CD4-positive, alpha-beta T cell treated with Interleukin-6 for 4 hours (primary cell): ENCODE measurements at regions not wholly inside any gene's neighbourhood (a gene's known extent, or its start where the extent isn't known, plus 50 kb on each side); places are given as distances from the start of the nearest gene placed in this dataset.

ENCODE experiments used
- DNase-seq: peaks from one replicate; pipeline ENCODE4 v3.0.0-alpha.2; 2020; ENCODE audit warnings: mixed read lengths

DNA sequence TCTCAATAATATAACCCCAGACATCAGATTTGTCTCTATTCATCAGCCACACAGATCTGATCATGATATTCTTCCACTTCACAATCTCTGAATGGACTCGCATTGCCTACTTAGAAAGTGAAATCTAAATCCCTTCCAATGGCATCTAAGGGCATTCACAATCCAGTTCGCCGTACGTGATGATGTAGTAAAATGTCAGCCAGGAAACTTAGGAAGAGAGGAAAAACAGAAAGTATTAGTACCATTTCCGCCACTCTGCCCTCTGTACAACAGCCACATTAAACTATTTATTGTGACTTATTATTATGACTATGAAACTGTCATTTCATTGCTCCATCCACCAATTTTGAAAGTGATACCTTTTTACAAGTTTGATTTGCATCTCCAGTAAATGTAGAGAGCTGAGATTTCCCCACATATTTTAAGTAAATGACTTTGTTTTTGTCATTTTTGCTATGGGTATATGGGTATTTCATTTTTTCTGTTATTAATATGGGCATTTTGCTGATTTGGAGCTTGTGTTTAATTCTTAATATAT lies 69.4 kb upstream of the SMIM36 start:
- DNase-seq, result no peak

DNA sequence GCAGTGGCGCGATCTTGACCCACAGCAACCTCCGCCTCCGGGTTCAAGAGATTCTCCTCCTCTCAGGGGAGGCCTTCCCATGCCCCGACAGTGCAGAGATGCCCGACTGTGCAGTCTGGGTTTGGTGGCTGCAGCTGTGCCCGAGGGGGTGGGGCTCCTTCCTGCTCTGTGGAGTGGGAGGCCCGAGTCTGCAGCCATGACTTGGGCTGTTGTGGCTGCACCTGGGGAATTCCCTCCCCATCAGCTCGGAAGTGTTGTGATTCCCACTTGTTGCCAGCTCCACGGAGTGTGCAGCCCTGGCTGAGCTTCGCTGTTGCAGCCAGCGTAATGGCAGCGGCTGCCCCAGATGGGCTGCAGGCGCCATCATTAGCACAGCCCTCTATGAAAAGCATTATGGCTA lies 66.4 kb upstream of the SMIM36 start:
- DNase-seq, result peak; percentile 53

DNA sequence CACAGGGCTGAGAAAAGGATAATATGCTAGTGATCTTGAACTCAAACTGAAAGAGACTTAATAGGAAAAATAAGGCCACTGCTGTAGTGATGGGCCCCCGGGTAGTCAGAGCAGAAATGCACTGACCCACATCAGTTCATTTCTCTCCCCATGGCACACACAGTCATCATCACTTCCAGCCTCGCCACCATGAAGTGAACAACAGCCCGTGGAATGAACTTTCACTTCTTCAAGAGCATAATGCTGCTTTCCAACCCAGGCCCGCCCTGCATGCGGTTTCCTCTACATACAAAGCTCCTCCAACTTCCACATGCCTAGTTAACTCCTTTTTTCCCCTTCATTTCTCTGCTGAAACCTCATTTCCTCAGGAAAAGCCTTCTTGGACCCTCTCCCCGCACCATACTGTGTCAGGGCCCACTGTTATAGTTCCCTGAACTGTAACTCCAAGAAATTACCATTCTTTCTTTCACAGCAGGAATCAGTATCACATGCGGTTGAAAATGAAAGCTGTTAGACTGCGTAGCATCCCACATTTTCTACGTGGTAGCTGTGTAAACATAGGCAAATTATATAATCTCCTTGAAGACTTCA lies 65.8 kb upstream of the SMIM36 start:
- peak; percentile 60 for DNase-seq

DNA sequence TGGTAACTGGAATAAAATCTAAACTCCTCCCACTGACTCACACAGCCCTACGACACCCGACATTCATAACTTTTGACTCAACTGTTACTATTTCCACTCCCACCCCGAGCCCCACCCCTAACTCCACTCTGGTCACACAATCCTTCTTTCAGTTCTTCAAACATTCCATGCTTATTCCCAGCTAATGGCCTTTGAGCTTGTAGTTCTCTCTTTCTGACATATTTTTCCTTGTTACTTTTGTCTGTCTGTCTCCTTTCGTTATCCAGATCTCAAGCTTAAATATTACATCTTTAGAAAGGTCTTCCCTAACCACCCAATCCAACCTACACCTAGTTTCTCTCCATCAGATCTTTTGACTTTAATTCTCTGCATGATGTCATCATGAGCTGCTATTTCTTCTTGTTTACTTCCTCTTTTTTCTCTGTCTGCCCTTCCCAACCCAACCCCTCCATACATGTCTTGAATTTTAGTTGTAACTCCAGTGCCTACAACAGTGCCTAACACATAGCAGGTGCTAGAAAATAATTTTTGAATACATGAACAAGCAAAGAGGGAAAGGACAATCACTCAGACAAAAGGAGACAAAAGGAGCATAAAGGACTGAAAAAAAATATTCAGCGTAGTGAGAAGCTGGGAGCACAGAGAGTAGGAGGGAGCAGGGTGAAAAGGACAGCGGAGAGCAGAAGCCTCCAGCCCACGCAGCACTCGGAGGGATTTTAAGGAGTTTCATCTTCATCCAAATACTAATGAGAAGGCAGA lies 65.2 kb upstream of the SMIM36 start:
- DNase-seq, result no peak

DNA sequence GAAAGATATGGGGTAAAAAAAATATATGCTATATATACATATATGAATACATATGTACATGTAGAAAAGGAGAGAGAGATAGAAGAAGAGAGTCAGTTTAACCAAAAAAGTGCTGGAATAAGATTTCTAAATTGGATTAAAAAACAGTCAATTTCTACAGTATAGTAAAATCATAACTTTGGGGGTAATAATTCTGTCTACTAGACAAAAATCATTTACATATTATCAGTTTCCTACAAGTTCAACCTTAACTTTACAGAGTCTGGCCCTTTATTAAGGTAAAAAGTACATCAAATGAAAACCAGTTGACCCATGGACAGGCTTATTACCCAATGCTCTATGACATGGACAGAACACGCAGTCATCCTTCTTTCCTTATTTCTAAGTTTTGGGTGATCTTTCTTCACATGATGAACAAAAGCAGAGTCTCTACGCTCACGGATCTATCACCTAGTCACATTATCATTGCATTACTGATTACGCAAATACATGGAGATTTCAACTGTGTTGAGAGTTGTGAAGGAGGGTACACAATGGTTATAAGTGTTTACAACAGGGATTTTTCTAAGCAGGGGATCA lies 63.9 kb upstream of the SMIM36 start:
- DNase-seq, result no peak

DNA sequence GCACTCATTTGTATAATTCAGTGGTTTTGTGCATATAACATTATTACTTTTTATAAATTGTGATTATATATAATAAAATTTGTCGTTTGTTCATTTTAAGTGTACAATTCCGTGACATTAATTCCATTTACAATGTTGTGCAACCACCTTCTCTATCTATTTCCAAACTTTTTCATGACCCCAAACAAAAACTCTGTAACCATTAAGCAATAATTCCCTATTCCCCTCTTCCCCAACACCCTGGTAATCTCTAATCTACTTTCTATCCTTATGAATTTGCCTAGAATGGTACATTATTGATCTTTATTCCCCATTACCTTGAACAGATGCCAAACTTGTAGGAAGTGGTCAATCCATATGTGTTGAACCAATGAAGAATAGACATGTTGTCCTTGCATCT lies 61.3 kb upstream of the SMIM36 start:
- DNase-seq, result no peak

DNA sequence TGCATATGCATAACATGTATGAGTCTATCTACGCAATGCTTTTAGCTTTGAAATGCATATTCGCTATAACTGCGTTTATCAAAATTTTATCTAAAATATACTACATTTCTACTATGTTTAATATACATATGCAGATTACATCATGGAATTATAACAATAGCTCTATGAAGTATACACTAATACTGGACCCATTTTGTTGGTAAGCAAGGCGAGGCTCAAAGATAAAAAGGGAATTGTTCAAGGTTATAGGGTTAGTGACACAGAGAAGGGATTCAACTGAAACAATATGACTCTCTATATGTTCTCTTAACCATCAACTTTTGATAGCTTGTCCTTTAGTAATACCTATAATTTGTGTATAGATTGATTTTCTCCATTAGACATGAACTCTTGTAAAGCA lies 60.9 kb upstream of the SMIM36 start:
- no peak for DNase-seq

DNA sequence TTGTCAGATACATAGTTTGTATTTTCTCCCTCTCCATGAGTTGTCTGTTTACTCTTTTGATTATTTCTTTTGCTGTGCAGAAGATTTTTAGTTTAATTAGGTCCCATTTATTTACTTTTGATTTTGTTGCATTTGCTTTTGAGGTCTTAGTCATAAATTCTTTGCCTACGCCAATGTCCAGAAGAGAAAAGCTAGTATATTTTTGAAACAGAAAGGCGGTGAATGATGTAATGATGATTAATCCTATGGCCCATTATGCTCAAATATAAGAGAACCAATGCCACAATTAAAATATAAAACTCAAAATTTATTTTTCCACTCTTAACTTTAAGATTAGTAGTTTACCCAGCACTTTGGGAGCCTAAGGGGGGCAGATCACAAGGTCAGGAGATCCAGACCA lies 59.8 kb upstream of the SMIM36 start:
- DNase-seq, result no peak

DNA sequence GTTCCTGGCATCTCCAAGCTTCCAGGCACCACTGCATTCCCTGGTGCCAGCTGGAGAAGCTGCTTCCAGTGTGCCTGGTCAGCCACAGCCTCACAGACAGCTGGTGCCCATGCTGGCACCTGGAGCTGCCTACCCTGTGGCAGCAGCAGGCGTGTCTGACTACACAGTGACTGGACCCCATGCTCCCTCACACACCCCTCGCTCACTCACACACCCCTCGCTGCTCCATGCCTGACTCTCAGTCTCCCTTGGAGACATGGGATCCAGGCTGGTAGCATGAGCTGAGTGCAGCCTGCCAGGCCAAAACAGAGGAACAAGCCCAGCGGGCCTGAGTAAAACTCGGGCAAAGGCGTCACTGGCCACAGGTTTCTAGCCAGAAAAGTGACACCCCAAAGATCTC lies 59.1 kb upstream of the SMIM36 start:
- no peak for DNase-seq

DNA sequence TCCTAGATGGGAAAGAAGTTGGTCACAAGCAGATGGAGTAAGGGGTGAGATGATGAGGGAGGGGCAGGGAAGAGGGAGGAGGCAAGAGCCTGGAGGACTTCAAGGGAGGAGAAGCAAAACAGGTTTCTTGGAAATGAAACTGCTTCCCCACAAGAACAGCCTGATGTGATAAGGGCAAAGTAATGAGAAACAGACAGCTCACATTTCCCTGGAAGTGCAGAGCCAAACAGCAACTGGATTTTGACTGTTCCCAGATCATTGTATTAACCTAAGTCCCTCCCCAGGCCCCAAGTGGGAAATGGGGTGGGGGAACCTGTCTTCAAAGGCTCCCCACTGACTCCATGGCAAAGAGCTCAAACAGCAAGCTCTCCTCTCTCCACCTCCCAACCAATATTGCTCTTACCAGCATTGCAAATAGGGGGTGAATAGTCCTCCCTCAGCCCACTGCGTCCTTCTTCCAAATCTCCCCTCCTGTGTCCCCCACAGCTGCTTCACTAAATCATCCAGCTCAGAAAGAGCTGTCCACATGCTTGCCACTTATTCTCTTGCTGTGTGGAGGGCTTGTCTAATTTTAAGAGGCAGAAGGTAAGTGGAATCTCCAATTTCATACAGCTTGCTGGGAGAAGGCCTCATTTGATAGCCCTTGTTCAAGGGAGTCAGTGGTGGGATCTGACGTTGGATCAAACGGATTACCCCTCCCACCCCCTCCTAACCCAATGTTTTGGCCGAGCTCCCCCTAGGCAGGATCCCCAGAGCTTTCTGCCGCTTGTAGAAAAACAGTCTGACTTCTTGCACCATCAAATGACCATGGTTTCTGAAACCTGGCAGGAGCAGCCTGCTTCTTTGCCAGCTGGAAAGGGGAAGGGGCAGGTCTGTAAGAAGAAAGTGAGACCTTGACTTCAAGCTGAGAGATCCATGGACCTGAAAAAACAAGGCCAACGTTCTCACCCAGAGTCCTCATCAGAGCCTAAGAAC lies 56.3 kb upstream of the SMIM36 start:
- no peak for DNase-seq

DNA sequence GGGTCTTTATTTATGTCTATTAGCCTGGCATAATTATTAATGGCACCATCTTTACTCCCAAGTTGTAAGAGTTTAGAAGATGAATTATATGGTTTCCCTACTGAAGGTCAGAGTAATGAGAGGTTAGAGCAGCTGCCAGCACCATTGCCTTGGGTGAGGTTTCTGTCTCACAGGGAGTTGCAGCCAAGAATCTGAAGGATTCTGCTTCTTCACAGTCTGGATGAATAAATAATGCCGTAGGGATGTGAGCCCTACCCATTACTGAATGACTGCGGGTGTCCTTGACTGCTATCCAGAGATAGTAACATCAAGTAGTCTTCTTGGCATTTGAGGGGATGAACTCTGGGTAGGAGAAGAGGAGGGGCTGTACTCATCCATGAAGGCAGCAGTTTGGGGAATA lies 52.8 kb upstream of the SMIM36 start:
- DNase-seq, result no peak

DNA sequence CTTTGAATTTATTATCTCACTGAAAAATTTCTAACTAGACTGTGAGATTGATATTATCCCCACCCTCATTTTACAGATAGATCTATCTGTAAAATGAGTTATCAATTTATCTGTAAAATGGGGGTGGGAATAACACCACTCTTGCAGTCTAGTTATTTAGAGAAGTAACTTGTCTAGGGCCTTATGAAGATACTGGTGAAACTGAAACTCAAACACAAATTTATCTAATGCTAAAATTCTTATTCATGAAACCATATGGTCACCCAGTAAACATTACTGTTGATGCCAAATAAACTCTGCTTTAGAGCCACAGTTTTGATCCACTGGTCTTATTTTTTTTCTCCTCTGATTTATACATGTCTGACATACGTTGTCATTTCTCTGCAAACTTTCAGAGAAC lies 52.1 kb upstream of the SMIM36 start:
- no peak for DNase-seq

DNA sequence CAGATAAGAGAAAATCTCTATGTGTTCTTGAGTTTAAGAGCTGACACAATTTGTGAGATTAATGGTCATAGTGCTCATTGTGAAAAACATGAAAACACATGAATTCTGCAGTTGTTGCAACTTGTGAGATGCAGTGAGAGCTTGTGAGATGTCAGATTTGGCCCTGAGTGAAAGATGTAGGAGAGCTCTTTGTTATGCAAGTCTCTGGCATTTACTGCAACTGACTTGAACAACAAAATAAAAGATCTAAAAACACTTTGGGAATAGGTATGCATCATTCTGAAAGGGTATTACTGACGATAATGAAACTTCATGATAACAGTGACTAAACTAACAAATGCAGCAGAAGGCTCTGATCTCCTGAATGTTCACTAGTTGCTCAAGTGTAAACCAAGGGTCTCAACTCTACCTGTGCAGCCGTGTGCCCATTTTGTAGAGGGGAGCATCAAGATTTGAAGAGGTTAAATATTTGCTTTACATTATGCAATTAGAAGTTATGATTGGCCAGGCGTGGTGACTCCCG lies 50.8 kb upstream of the SMIM36 start:
- DNase-seq, result no peak

DNA sequence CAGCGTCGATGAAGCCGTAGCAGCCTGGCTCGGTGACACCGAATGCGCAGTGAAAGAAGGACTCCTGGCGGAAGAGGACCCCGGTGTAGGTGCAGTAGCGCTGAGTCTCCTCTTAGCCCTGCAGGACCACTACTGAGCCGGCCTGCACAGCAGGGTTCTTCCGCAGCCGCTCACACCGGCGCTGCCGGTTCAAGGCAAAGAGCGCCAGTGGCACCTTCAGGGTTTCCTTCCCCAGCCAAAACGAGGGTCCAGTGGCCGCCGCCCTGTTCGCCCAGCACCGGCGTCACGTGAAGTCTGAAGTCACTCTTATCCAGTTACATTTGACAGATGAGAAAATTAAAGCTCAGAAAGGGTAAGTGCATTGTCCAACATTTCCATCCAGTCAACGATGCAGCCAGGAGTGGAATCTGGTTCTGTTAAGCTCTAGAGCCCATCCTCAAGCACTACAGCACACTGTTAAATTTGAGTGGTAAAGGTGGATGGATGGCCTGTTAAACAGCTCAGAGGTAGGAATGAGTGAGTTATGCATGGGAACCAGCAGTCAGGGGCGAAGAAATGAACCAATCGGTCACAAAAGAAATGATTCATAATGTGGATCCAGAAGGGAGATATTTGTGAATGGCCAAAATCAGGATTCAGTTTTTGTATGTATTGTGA lies 50.2 kb upstream of the SMIM36 start:
- DNase-seq, result no peak
